ENCODE measurements at regions not wholly inside any gene's neighbourhood (a gene's known extent, or its start where the extent isn't known, plus 50 kb on each side); places are given as distances from the start of the nearest gene placed in this dataset.

DNA sequence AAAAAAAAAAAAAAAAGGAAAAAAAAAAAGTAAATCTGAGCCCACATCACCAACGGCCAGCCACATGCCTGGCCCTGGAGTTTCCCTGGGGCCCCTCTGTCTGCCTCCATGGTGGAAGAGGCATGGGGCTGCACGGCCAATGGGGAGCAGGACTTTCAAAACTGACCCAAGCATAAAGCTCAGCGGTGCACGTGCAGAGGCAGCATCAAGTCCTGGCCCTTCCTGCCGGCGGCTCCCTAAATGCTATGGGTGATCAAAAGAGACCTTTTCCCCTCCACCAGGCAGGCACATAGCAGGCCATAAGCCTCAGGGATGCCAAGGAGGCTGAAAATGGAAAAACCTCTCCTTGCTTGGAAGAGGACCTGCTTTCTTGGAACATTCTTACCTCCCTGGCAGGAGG, 94.3 kb downstream of the OAT start:
- H3K27ac ChIP-seq: no peak overlapping the region
- no peaks in the 10 kb centered on the region for H3K4me1 ChIP-seq
- H3K4me3 ChIP-seq: no peak overlapping the region
- 67% methylated on average over 6 of the region's 6 CpGs for WGBS
- H3K9me3 ChIP-seq: no peaks in the 10 kb centered on the region
- TF ChIP-seq, protein P1, sequence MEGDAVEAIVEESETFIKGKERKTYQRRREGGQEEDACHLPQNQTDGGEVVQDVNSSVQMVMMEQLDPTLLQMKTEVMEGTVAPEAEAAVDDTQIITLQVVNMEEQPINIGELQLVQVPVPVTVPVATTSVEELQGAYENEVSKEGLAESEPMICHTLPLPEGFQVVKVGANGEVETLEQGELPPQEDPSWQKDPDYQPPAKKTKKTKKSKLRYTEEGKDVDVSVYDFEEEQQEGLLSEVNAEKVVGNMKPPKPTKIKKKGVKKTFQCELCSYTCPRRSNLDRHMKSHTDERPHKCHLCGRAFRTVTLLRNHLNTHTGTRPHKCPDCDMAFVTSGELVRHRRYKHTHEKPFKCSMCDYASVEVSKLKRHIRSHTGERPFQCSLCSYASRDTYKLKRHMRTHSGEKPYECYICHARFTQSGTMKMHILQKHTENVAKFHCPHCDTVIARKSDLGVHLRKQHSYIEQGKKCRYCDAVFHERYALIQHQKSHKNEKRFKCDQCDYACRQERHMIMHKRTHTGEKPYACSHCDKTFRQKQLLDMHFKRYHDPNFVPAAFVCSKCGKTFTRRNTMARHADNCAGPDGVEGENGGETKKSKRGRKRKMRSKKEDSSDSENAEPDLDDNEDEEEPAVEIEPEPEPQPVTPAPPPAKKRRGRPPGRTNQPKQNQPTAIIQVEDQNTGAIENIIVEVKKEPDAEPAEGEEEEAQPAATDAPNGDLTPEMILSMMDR (IDR thresholded peaks at IDR 0.05): no peak
- TF ChIP-seq POLR2A (IDR thresholded peaks at IDR 0.05): no peak
- no peak for TF ChIP-seq EP300 (IDR thresholded peaks at IDR 0.05)
- TF ChIP-seq POLR2AphosphoS5 (IDR thresholded peaks at IDR 0.05): no peak
- H3K36me3 ChIP-seq: no peaks in the 10 kb centered on the region
- peak in 1 of 2 donors; percentile 55 for DNase-seq (ENCODE audit: low spot score in 2 of 2)
- H3K27me3 ChIP-seq: no peaks in the 10 kb centered on the region

DNA sequence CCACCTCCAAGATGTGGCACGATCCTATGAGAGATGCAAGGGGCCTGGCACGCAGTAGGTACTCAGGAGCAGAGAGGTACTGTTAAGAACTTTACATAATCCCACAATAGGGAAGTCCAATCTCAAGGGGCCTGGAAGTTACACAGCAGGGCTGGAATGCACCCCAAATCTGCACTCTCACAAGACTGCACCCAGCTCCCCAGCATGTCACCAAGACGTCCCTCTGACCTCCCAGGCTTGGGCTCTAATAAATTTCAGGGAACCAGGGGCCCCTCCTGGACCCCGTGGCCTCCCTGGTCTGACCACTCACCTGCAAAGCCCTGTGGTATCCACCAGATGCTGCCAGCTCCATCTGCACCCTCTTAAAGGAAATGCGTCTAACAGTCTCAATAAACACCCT, 94.9 kb downstream of the OAT start:
- DNase-seq (ENCODE audit: low spot score in 2 of 2): peak in 1 of 2 donors; percentile 53
- Histone ChIP-seq H3K27me3 (no peaks in the 10 kb centered on the region), H3K36me3 (no peaks in the 10 kb centered on the region), H3K4me3 (no peak overlapping the region), H3K27ac (no peak overlapping the region), H3K9me3 (no peaks in the 10 kb centered on the region), H3K4me1 (no peaks in the 10 kb centered on the region)
- WGBS: 86% methylated on average over 3 of the region's 5 CpGs
- TF ChIP-seq EP300 (IDR thresholded peaks at IDR 0.05): no peak
- no peak for TF ChIP-seq POLR2AphosphoS5 (IDR thresholded peaks at IDR 0.05)
- no peak for TF ChIP-seq POLR2A (IDR thresholded peaks at IDR 0.05)
- TF ChIP-seq, protein P1 (IDR thresholded peaks at IDR 0.05): no peak

DNA sequence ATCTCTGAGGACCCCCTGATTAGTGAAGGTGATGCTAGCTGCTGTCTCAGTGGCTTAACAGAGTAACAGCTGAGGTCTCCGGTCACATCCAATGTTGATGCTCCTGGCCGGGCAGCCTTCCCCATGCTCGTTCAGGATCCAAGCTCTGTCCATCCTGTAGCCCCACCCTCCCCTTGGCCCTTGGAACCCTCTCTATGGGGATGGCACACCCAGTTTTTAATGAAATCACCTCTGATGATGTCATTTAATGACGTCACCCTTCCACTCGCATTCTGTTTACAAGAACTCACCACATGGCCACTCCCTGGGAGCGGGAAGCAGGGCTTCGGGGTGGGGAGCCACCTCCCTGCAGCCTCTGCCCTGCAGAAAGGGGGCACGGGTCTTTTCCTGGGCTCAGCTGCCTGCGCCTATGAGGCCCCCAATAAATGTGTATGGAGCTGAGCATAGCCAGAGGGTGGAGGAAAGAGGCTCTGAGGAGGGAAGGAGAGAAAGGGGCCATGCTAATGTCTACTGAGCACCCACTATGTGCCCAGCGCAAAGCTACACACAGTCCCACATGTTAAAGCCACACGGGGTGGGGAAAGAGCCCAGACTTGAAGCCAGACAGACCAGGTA, 95.5 kb downstream of the OAT start:
- Histone ChIP-seq H3K36me3 (no peaks in the 10 kb centered on the region), H3K27me3 (no peaks in the 10 kb centered on the region), H3K4me1 (no peaks in the 10 kb centered on the region), H3K9me3 (no peaks in the 10 kb centered on the region), H3K27ac (no peak overlapping the region), H3K4me3 (no peak overlapping the region)
- WGBS: 67% methylated on average over 11 of the region's 11 CpGs
- DNase-seq (ENCODE audit: low spot score in 2 of 2): no peak
- TF ChIP-seq POLR2A (IDR thresholded peaks at IDR 0.05): no peak
- TF ChIP-seq, protein P1 (IDR thresholded peaks at IDR 0.05): no peak
- no peak for TF ChIP-seq EP300 (IDR thresholded peaks at IDR 0.05)
- no peak for TF ChIP-seq POLR2AphosphoS5 (IDR thresholded peaks at IDR 0.05)

DNA sequence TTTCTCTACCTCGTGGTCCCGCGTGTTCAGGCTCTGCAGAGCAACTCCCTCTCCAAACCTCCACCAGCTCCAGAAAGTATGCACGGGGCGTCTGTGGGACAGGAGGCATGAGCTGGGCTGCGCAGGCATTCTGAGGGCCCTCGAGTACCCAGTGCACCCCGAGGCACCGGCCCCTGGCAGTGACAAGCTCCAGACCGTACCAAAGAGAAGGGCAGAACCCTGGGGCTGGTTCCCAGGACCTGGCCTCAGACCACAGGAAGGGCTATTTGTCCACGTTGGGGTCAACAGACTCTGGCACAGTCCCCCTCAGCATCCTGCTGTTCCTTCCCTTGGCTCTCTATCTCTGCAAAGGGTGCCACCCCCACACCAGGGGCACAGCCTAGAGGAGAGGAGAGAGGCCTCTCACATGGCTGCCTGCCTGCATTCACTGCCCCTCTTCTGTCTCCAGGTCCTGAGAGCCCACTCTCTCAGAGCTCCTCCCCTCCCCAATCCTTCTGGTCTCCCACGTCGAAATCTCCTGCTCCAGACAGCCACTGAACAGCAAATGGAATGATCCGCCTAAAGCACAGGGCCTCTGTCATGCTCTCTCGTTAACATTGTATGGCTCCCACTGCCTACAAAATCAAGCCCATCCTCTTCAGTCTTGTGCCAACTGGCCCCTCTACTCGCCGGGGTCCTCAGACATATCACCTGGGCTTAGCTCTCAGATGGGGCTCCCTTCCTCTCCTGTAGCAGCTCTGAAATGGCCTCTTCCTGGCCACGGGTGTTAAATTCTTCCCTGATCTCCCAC, 96.3 kb downstream of the OAT start:
- Histone ChIP-seq H3K9me3 (no peaks in the 10 kb centered on the region), H3K4me3 (no peak overlapping the region), H3K27me3 (no peaks in the 10 kb centered on the region), H3K36me3 (no peaks in the 10 kb centered on the region), H3K27ac (no peak overlapping the region), H3K4me1 (no peaks in the 10 kb centered on the region)
- no peak for DNase-seq (ENCODE audit: low spot score in 2 of 2)
- TF ChIP-seq POLR2A (IDR thresholded peaks at IDR 0.05) (no peak), EP300 (IDR thresholded peaks at IDR 0.05) (no peak), POLR2AphosphoS5 (IDR thresholded peaks at IDR 0.05) (no peak)
- TF ChIP-seq, protein P1 (IDR thresholded peaks at IDR 0.05): no peak
- 77% methylated on average over 8 of the region's 18 CpGs for WGBS

DNA sequence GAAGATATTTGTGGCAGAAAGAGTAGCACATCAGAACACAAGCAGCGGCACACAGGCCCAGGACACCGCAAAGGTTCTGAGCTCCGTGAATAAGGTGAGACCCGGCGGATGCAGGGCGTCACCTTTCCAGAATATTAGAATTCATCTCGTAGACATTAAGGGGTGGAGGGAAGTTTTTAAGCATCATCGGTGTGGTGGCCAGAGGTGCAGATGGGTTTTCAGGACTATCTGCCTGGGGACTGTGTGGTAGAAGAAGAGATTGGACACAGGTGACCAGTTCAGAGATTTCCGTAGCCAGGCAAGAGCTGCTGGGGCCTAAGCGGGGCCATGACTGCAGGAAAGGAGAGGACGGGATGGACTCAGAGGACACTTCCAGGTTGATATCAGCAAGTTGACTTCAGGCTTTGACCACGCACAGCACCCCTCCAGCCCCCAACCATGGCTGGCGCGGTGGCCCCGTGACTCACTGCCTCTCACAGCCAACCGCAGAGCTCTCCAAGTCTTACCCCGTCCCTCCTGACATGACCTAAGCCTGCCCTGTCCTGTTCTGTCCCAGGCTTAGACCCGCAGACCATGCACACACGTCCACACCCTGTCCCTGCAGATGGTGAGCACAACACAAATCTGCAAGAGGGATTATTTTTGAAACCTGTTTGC, 97.2 kb downstream of the OAT start:
- Histone ChIP-seq H3K9me3 (no peaks in the 10 kb centered on the region), H3K4me3 (no peak overlapping the region), H3K36me3 (no peaks in the 10 kb centered on the region), H3K27ac (no peak overlapping the region), H3K4me1 (no peaks in the 10 kb centered on the region), H3K27me3 (no peaks in the 10 kb centered on the region)
- no peak for DNase-seq (ENCODE audit: low spot score in 2 of 2)
- WGBS: 90% methylated on average over 19 of the region's 19 CpGs
- TF ChIP-seq POLR2A (IDR thresholded peaks at IDR 0.05): no peak

Measured in suprapubic skin (tissue), 4 donors.